SU-DHL-6 (cell line): ENCODE measurements at regions not wholly inside any gene's neighbourhood (a gene's known extent, or its start where the extent isn't known, plus 50 kb on each side); places are given as distances from the start of the nearest gene placed in this dataset.

Experiments
- H2AFZ ChIP-seq: fragments of 200-600 bp; sonication (generic); 2 replicates; pipeline ENCODE4 v1.6.1; 2014; ENCODE audit warnings: low read depth, mild to moderate bottlenecking, moderate library complexity, mixed read lengths, antibody characterized with exemption, low read length; ENCODE audit not compliant: severe bottlenecking
- H3F3A ChIP-seq: fragments of 200-600 bp; shearing (Covaris generic); 2 replicates; pipeline ENCODE4 v1.6.0; 2016; ENCODE audit warnings: antibody characterized with exemption, mild to moderate bottlenecking; ENCODE audit not compliant: insufficient read depth
- H3K27ac ChIP-seq: fragments of 200-600 bp; sonication (generic); 2 replicates; pipeline ENCODE4 v1.5.1; 2016; ENCODE audit warnings: low read depth, mild to moderate bottlenecking, low read length, moderate library complexity, mixed read lengths
- H3K27me3 ChIP-seq: fragments of 200-600 bp; sonication (generic), shearing (Covaris generic); 2 replicates; pipeline ENCODE4 v1.6.0; 2014; ENCODE audit warnings: mild to moderate bottlenecking, low read length
- H3K36me3 ChIP-seq: fragments of 200-600 bp; sonication (generic); 2 replicates; pipeline ENCODE4 v1.6.1; 2014; ENCODE audit warnings: mild to moderate bottlenecking, low read length, mixed read lengths
- H3K4me2 ChIP-seq: fragments of 300-600, 200-600 bp; shearing (Covaris generic), sonication (generic); 2 replicates; pipeline ENCODE4 v1.6.0; 2014; ENCODE audit warnings: low read length, low read depth, mild to moderate bottlenecking; ENCODE audit not compliant: poor library complexity, severe bottlenecking
- H3K4me3 ChIP-seq: fragments of 200-600 bp; sonication (generic); 2 replicates; pipeline ENCODE4 v1.5.1; 2014; ENCODE audit warnings: antibody characterized with exemption, low read length, mild to moderate bottlenecking, mixed read lengths; ENCODE audit not compliant: insufficient read depth, poor library complexity, severe bottlenecking
- H3K79me2 ChIP-seq: fragments of 200-600 bp; sonication (generic); 2 replicates; pipeline ENCODE4 v1.6.1; 2014; ENCODE audit warnings: mild to moderate bottlenecking, low read length, moderate library complexity; ENCODE audit not compliant: insufficient read depth
- H3K9ac ChIP-seq: fragments of 200-600 bp; sonication (generic); 2 replicates; pipeline ENCODE4 v1.7.0; 2014; ENCODE audit warnings: mild to moderate bottlenecking, low read length
- H3K9me2 ChIP-seq: fragments of 200-600 bp; sonication (generic); replicated peaks from 2 replicates; pipeline ENCODE4 v1.6.1; 2014; ENCODE audit warnings: low read length; ENCODE audit not compliant: insufficient read depth
- H3K9me3 ChIP-seq: fragments of 200-600 bp; sonication (generic); 2 replicates; pipeline ENCODE4 v1.6.1; 2014; ENCODE audit warnings: low read length, mixed read lengths; ENCODE audit not compliant: insufficient read depth
- H4K20me1 ChIP-seq: fragments of 200-600 bp; sonication (generic); 2 replicates; pipeline ENCODE4 v1.6.1; 2014; ENCODE audit warnings: low read depth, mild to moderate bottlenecking, antibody characterized with exemption, low read length, moderate library complexity, mixed read lengths
- EZH2phosphoT487 ChIP-seq: fragments of 200-600 bp; sonication (generic), shearing (Covaris generic); conservative IDR thresholded peaks from 2 replicates; pipeline ENCODE4 v1.6.1; 2018; ENCODE audit warnings: mild to moderate bottlenecking, antibody characterized with exemption, low read length, moderate library complexity, mixed read lengths
- TF ChIP-seq, protein P1 (sequence below): fragments of 200-600 bp; sonication (generic); IDR thresholded peaks from one replicate; pipeline ENCODE4 v1.5.1; 2017; ENCODE audit warnings: antibody characterized with exemption, mild to moderate bottlenecking, low read length, moderate library complexity; ENCODE audit not compliant: insufficient read depth, poor library complexity, severe bottlenecking

DNA sequence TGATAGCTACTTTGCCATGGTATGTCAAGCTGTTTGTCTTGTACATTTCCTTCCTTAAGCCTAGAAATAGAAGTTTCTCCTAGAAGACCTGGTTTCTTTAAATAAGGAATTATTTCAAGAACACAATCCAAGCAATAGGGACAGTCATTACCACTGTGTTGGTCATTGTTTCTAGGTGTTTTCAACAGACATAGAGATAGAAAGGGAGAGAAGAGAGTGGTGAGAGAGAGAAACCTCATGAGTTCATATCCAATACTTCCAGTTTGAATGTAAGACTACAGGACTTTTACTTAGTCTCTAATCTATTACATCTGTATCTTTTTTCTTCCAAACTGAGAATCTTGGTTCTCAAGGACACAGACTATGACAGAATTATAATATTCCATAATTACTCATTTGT, 245.9 kb upstream of the STARD13 start:
- Histone ChIP-seq H3K27ac (no peak overlapping the region), H2AFZ (no peak overlapping the region), H3K27me3 (no peaks in the 10 kb centered on the region), H3K79me2 (no peaks in the 10 kb centered on the region), H3K9me3 (no peaks in the 10 kb centered on the region), H3K9ac (no peak overlapping the region), H3F3A (no peaks in the 10 kb centered on the region), H3K36me3 (no peaks in the 10 kb centered on the region), H3K4me2 (no peak overlapping the region), H3K4me3 (no peak overlapping the region), H4K20me1 (no peaks in the 10 kb centered on the region), H3K9me2 (no peaks in the 10 kb centered on the region)
- no peak for TF ChIP-seq EZH2phosphoT487
- TF ChIP-seq, protein P1, sequence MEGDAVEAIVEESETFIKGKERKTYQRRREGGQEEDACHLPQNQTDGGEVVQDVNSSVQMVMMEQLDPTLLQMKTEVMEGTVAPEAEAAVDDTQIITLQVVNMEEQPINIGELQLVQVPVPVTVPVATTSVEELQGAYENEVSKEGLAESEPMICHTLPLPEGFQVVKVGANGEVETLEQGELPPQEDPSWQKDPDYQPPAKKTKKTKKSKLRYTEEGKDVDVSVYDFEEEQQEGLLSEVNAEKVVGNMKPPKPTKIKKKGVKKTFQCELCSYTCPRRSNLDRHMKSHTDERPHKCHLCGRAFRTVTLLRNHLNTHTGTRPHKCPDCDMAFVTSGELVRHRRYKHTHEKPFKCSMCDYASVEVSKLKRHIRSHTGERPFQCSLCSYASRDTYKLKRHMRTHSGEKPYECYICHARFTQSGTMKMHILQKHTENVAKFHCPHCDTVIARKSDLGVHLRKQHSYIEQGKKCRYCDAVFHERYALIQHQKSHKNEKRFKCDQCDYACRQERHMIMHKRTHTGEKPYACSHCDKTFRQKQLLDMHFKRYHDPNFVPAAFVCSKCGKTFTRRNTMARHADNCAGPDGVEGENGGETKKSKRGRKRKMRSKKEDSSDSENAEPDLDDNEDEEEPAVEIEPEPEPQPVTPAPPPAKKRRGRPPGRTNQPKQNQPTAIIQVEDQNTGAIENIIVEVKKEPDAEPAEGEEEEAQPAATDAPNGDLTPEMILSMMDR, result no peak

DNA sequence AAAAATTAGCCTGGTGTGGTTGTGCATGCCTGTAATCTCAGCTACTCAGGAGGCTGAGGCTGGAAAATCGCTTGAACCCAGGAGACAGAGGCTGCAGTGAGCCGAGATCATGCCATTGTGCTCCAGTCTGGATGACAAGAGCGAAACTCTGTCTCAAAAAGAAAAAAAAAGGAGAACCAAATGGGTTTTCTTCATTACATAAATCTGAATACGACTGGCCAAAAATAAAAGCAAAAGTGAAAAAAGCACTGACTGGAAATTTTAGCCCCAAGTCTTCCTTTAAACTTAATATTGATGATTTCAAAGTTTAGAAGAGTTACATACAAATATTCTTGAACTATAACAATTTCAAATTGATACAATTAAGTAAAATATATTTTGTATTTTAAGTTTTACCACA, 249.5 kb upstream of the STARD13 start:
- H4K20me1 ChIP-seq, result no peaks in the 10 kb centered on the region
- no peaks in the 10 kb centered on the region for H3F3A ChIP-seq
- H3K9me2 ChIP-seq, result no peaks in the 10 kb centered on the region
- no peak overlapping the region for H3K4me3 ChIP-seq
- TF ChIP-seq, protein P1, result no peak
- TF ChIP-seq EZH2phosphoT487, result no peak
- no peak overlapping the region for H2AFZ ChIP-seq
- no peak overlapping the region for H3K9ac ChIP-seq
- H3K79me2 ChIP-seq, result 0 out of 2 replicates have a peak, but pooled peaks cover 4% of the 10 kb centered on the region
- H3K4me2 ChIP-seq, result no peak overlapping the region
- no peaks in the 10 kb centered on the region for H3K9me3 ChIP-seq
- no peak overlapping the region for H3K27ac ChIP-seq
- no peaks in the 10 kb centered on the region for H3K27me3 ChIP-seq
- H3K36me3 ChIP-seq, result no peaks in the 10 kb centered on the region

GRCh38 chr13:33536601-33537000, 251.0 kb upstream of the STARD13 start:
- 0 out of 2 replicates have a peak, but pooled peaks cover 5% of the 10 kb centered on the region for H3K79me2 ChIP-seq
- H4K20me1 ChIP-seq, result no peaks in the 10 kb centered on the region
- H2AFZ ChIP-seq, result no peak overlapping the region
- H3K27ac ChIP-seq, result no peak overlapping the region
- H3K36me3 ChIP-seq, result no peaks in the 10 kb centered on the region
- no peaks in the 10 kb centered on the region for H3K9me3 ChIP-seq
- H3K4me3 ChIP-seq, result no peak overlapping the region
- no peak overlapping the region for H3K4me2 ChIP-seq
- TF ChIP-seq EZH2phosphoT487, result no peak
- TF ChIP-seq, protein P1, result no peak
- H3K9me2 ChIP-seq, result no peaks in the 10 kb centered on the region
- no peaks in the 10 kb centered on the region for H3K27me3 ChIP-seq
- H3K9ac ChIP-seq, result no peak overlapping the region
- H3F3A ChIP-seq, result peaks cover 3% of the 10 kb centered on the region; the same call in 1 of the 2 replicates
